ENCODE measurements at regions not wholly inside any gene's neighbourhood (a gene's known extent, or its start where the extent isn't known, plus 50 kb on each side); places are given as distances from the start of the nearest gene placed in this dataset.

GRCh38 chr1:22236166-22236565, 93.3 kb upstream of the WNT4 start:
- no peak for TF ChIP-seq POLR2A (IDR thresholded peaks at IDR 0.05)
- no peak for TF ChIP-seq CTCF (IDR thresholded peaks at IDR 0.05)

All from uterus (tissue), 2 donors.